ENCODE measurements at regions not wholly inside any gene's neighbourhood (a gene's known extent, or its start where the extent isn't known, plus 50 kb on each side); places are given as distances from the start of the nearest gene placed in this dataset.

GRCh38 chr3:35141406-35141805 lies 497.9 kb upstream of the ARPP21 start:
- no TSS peak for BruUV-seq (replicated peaks)
- CTCF ChIA-PET, result no interaction called here
- Histone ChIP-seq H3K27ac (ENCODE audit: insufficient read depth, low read depth, low read length) (no peak overlapping the region), H3K79me2 (ENCODE audit: control insufficient read depth, insufficient read depth, low read length) (no peaks in the 10 kb centered on the region), H3K9me3 (replicated peaks; ENCODE audit: control insufficient read depth, insufficient read depth, low read length) (no peaks in the 10 kb centered on the region), H3K9me1 (replicated peaks; ENCODE audit: control insufficient read depth, extremely low read depth, insufficient read depth, low read length) (no peaks in the 10 kb centered on the region), H3K9ac (replicated peaks; ENCODE audit: extremely low read depth, insufficient read depth, low read length) (no peak overlapping the region), H3K27me3 (ENCODE audit: control insufficient read depth in 2 of 2, insufficient read depth in 2 of 2, low read length in 2 of 2) (no peaks in the 10 kb centered on the region), H3K4me1 (ENCODE audit: control insufficient read depth, extremely low read depth, insufficient read depth, low read length) (no peaks in the 10 kb centered on the region), H3K36me3 (ENCODE audit: control insufficient read depth in 2 of 2, extremely low read depth in 1 of 2, insufficient read depth in 2 of 2, low read length in 2 of 2) (no peaks in the 10 kb centered on the region), H2AFZ (ENCODE audit: low read depth, low read length) (no peak overlapping the region), H3K4me2 (ENCODE audit: insufficient read depth, low read length) (no peak overlapping the region), H3K4me3 (replicated peaks in 1 of 3; ENCODE audit: insufficient read depth in 1 of 3, low read depth in 1 of 3, low read length in 3 of 3) (no peak overlapping the region), H4K20me1 (replicated peaks; ENCODE audit: control insufficient read depth, extremely low read depth, insufficient read depth, low read length) (no peaks in the 10 kb centered on the region)
- no peak for FAIRE-seq
- POLR2A ChIA-PET, result no interaction called here
- intact Hi-C loops (cut with micrococcal nuclease), result no loop called here
- no peak for DNase-seq (ENCODE audit: low read depth, low spot score)
- dilution Hi-C loops (cut with MboI; ENCODE audit: extremely low pct_ligation_motif_present, low sequenced_read_pairs), result no loop called here
- no peak for TF ChIP-seq EZH2 (IDR thresholded peaks at IDR 0.05; ENCODE audit: borderline replicate concordance, low read depth, low read length, severe bottlenecking)
- TF ChIP-seq CTCF (IDR thresholded peaks at IDR 0.05; ENCODE audit: extremely low read depth in 1 of 2, insufficient read depth in 1 of 2, low read depth in 1 of 2, low read length in 2 of 2), result no peak
- no peak for TF ChIP-seq POLR2AphosphoS5 (IDR thresholded peaks at IDR 0.05; ENCODE audit: insufficient read depth, low read depth, low read length)
- no peak for TF ChIP-seq JUN (IDR thresholded peaks at IDR 0.05; ENCODE audit: borderline replicate concordance, insufficient read depth, insufficient read length, low read depth)
- no peak for TF ChIP-seq FOS (IDR thresholded peaks at IDR 0.05; ENCODE audit: borderline replicate concordance, insufficient read depth, low read length)
- no peak for TF ChIP-seq GATA2 (IDR thresholded peaks at IDR 0.05; ENCODE audit: insufficient read depth, insufficient read length, low read depth, low read length)
- no peak for TF ChIP-seq MYC (IDR thresholded peaks at IDR 0.05; ENCODE audit: low read depth, low read length)
- TF ChIP-seq POLR2A (IDR thresholded peaks at IDR 0.05; ENCODE audit: low read depth, low read length), result no peak
- no peak for TF ChIP-seq MAX (IDR thresholded peaks at IDR 0.05; ENCODE audit: insufficient read depth, insufficient read length)

Measured in endothelial cell of umbilical vein (primary cell).